SK-N-MC (cell line): ENCODE measurements at regions not wholly inside any gene's neighbourhood (a gene's known extent, or its start where the extent isn't known, plus 50 kb on each side); places are given as distances from the start of the nearest gene placed in this dataset.

Experiments used
- EZH2 ChIP-seq: fragments of 200-600 bp; sonication (generic); IDR thresholded peaks from one replicate; pipeline ENCODE4 v1.6.1; 2017; ENCODE audit warnings: antibody characterized with exemption
- FOXP2 ChIP-seq: optimal IDR thresholded peaks from 2 replicates; pipeline ENCODE3; 2011; ENCODE audit warnings: mild to moderate bottlenecking, moderate library complexity; ENCODE audit not compliant: insufficient read depth; ENCODE audit errors: extremely low read length, control extremely low read depth
- POLR2AphosphoS5 ChIP-seq: IDR thresholded peaks from 2 replicates; pipeline ENCODE4 v1.6.1; 2012; ENCODE audit warnings: mild to moderate bottlenecking, low read depth, low read length, borderline replicate concordance

GRCh38 chr16:11402051-11402744, 56.9 kb downstream of the RMI2 start:
- TF ChIP-seq POLR2AphosphoS5 (no peak), EZH2 (no peak), FOXP2 (no peak)
